ENCODE measurements at regions not wholly inside any gene's neighbourhood (a gene's known extent, or its start where the extent isn't known, plus 50 kb on each side); places are given as distances from the start of the nearest gene placed in this dataset.

- CTCF ChIA-PET: interaction anchor here (1.0 kb wide), 1 partner anchor 68 kb away, joined by 3 read pairs; no protein-coding TSS in a partner anchor
- POLR2A ChIA-PET: no interaction called here
- H3K4me3 ChIP-seq (ENCODE audit: low read depth, low read length): no peak overlapping the region
- no peak for DNase-seq (ENCODE audit: low read depth, low spot score)
- no peak for TF ChIP-seq CTCF (IDR thresholded peaks at IDR 0.05; ENCODE audit: insufficient read depth, low read length, missing control alignments)
These were observed 56.5 kb upstream of the HAND1 start for GRCh38 chr5:154534457-154535050.

- CTCF ChIA-PET: interaction anchor here (1.5 kb wide), 1 partner anchor 9 kb away, joined by 10 read pairs; no protein-coding TSS in a partner anchor
- no peak for TF ChIP-seq CTCF (IDR thresholded peaks at IDR 0.05; ENCODE audit: insufficient read depth, low read length, missing control alignments)
- H3K4me3 ChIP-seq (ENCODE audit: low read depth, low read length): no peak overlapping the region
- no peak for DNase-seq (ENCODE audit: low read depth, low spot score)
- POLR2A ChIA-PET: no interaction called here
These were observed 51.3 kb upstream of the HAND1 start for GRCh38 chr5:154529282-154529681.

GRCh38 chr5:154528005-154528594 is 50.1 kb upstream of the HAND1 start:
- CTCF ChIA-PET: interaction anchor here (1.5 kb wide), 1 partner anchor 8 kb away, joined by 10 read pairs; no protein-coding TSS in a partner anchor

More at GRCh38 chr5:154528005-154528594, 50.1 kb upstream of the HAND1 start:
- no peak overlapping the region for H3K4me3 ChIP-seq (ENCODE audit: low read depth, low read length)
- no peak for DNase-seq (ENCODE audit: low read depth, low spot score)
- POLR2A ChIA-PET: no interaction called here
- no peak for TF ChIP-seq CTCF (IDR thresholded peaks at IDR 0.05; ENCODE audit: insufficient read depth, low read length, missing control alignments)
